GM18505 (cell line): ENCODE measurements at regions not wholly inside any gene's neighbourhood (a gene's known extent, or its start where the extent isn't known, plus 50 kb on each side); places are given as distances from the start of the nearest gene placed in this dataset.

Experiments
- ATAC-seq: cut with Tn5 transposase; IDR thresholded peaks from one replicate; pipeline ENCODE4 v1.9.1; 2021; ENCODE audit not compliant: unreplicated experiment
- POLR2A ChIP-seq: IDR thresholded peaks from 4 replicates; pipeline ENCODE4 v1.6.1; 2011; ENCODE audit warnings: borderline replicate concordance; ENCODE audit not compliant: insufficient read depth, insufficient read length; ENCODE audit errors: extremely low read depth

GRCh38 chr6:134508862-134509498, 191.1 kb upstream of the SGK1 start:
- no peak for TF ChIP-seq POLR2A
- no peak for ATAC-seq

DNA sequence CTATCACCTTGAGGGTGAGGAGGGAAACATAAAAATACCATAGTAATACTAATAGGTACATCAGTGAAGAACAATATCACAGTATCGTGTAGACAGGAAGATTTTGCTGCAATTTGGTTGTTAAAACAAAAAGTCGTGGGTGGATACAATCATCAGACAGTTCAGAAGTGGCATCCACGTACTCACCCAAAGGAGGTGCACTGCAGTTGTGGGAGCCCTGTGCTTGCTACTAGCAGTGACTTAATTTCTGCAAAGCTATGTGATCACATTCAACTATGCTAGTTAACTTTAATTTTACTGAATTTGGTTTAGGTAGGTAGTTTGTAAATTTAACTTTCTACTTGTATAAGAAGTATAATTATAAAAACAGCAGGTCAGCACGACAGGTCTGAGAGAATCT, 188.2 kb upstream of the SGK1 start:
- TF ChIP-seq POLR2A, result no peak

DNA sequence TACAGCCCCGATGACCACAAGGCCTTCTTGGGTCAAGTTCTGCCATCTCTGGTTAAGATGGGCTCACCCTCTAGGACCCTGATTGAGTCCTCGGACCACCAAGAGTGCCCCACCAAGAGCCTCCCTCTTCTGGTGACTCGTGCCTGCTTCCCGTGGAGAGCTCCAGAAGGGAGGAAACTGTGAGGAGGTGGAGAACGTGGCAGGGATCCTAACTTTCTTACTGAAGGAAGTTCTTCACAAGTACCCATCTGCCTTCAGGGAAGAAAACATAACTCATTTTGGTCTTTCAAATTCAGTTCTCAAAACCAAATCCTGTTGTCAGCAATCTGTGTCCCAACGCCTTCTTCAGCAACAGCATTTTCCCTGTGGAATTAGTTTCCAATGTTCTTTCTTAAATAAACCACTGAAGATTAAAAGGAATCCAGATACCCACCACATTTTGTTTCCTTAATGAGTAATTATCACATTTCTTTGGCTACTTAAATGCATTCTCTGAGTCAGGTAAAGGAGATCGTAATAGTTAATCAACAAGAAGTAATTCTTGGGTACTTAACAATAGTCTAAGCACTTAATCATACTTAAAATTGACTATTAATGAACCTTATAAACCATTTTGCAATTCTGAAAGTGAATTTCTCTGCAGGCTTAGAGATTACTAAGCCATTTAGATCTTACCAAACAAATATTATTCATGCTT, 185.8 kb upstream of the SGK1 start:
- no peak for TF ChIP-seq POLR2A
- no peak for ATAC-seq

More for the DNA sequence above, 188.2 kb upstream of the SGK1 start:
- ATAC-seq, result no peak

DNA sequence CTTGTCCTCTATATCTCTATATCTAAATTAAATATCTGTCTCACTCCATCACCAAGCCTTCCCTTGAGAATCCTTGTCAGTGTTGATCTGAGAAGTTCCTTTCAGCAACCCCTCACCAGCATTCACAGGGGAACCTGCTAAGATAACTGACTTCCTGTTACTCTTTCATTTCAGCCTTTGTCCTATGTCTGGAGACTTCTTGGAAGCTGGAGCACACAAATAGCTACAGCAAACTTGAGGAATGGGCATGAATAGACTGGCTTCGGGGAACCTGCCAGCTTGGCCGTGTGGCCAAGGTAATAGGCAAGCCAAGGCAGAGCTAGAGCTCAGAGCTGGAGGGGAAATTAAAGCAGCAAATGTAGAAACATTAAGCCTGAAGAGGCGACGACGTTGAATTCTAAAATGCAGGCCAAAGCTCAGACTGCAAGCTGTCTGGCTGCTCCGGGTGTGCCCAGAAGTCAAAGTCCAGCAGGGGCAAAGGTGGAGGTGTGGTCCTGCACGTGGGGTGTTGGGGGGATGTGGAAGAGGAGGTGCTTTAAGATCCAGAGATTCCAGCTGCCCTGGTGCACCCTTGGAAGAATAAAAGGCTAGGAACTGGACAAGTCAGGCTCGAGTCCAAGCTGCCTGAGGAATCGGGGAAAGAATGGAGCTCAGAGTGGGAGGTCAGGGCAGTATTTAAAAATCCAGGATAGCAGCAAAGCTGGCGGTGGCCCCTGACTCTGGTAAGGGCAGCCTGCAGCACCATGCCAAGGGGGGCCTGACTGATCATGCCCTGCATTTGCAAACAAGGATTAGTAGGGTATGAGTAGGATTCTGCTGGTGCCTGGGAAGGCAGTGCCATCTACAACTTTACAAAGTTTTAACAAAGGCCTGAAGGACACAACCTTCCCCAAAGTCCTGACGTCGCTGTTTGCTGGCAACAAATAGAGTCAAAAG, 185.0 kb upstream of the SGK1 start:
- no peak for ATAC-seq
- no peak for TF ChIP-seq POLR2A

GRCh38 chr6:134495890-134496248, 178.0 kb upstream of the SGK1 start:
- TF ChIP-seq POLR2A, result no peak
- no peak for ATAC-seq

DNA sequence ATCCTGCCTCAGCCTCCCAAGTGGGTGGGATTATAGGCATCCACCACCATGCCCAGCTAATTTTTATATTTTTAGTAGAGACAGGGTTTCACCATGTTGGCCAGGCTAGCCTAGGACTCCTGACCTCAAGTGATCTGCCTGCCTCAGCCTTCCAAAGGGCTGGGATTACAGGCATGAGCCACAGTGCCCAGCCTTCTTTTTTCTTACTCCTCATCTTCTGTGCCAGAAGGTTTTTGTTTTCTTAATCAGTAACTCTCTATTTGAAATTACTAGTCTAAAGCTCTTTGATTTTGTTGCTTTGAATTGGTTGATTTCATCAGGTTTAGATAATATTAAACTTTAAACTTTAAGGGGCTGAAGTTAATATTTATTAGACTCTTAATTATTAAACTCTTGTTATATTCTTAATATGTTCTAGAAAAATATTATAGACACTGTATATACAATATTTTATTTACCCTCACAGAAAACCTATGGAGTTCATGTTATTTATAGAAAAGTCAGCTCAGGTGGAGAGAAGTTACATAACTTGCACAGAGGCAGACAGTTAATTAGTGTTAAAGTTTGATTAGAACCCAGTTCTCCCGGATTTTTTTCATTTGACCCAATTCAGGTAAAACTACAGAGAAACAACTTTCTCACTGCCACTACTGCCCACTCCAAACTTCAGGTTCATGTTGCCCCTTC, 177.4 kb upstream of the SGK1 start:
- TF ChIP-seq POLR2A, result no peak
- no peak for ATAC-seq

- TF ChIP-seq POLR2A, result no peak
- ATAC-seq, result no peak
These were observed 175.9 kb upstream of the SGK1 start for GRCh38 chr6:134493789-134494188.

DNA sequence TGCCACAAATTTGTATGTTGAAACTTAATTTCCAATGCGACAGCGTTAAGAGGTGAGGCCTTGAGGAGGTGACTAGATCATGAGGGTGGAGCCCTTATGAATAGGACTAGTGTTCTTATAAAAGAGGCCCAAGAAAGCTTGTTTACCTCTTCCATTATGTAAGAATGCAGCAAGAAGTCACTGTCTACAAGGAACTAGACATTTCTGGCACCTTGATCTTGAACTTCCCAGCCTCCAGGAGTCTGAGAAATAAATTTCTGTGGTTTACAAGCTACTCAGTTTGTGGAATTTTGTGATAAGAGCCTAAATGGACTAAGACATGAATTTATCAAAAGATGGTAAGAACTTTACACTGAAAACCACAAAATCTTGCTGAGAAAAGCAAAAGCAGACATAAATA, 173.6 kb upstream of the SGK1 start:
- TF ChIP-seq POLR2A, result no peak
- no peak for ATAC-seq

- TF ChIP-seq POLR2A, result no peak
- no peak for ATAC-seq
These were observed 164.8 kb upstream of the SGK1 start for GRCh38 chr6:134482593-134483270.

DNA sequence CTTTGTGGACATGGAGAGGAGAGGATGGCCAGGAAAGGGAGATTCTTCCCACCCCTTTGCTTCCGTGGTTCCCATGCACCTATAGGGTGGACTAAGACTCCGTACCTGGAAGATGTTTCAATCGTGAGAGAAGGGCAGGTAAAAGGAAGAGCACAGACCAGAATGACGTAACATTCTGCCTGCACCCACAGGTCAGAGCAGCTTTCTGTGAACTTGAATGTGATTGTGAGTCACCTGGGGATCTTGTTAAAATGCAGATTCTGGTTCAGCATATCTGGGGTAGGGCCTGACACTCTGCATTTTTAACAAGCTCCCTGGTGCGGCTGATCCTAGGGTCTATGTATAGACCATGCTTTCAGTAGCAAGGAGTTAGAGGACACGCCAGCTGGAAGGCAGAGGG, 164.1 kb upstream of the SGK1 start:
- no peak for TF ChIP-seq POLR2A
- no peak for ATAC-seq

GRCh38 chr6:134480593-134480992, 162.7 kb upstream of the SGK1 start:
- no peak for ATAC-seq

DNA sequence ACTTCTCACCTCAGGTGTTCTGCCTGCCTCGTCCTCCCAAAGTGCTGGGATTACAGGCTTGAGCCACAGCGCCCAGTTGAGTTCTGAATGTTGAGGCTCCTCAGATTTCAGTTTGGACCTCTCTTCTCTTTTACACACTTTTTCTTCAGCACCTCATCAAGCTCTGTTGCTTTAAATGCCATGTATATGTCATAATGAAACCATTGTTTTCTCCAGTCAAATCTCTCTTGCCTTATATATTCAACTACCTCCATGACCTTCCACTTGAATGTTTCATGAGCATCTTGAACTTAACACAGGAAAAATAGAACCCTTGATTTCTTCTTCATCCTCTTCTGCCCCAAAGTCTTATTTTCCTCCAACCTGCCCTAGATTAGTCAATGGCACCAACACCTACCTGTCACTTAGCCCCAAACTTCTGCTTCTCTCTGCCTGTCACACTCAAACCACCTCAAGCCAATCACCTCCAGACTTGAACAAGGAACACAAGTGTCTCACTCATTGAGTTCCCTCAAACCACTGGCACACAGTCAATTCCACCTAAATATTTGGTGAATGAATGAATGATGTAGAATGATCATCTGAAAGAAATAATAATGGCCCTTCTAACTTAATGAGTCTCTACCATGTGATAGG, 161.0 kb upstream of the SGK1 start:
- no peak for TF ChIP-seq POLR2A
- ATAC-seq, result no peak

More at GRCh38 chr6:134480593-134480992, 162.7 kb upstream of the SGK1 start:
- no peak for TF ChIP-seq POLR2A

GRCh38 chr6:134477991-134478635, 160.2 kb upstream of the SGK1 start:
- TF ChIP-seq POLR2A, result no peak
- no peak for ATAC-seq
